H9 (cell line): ENCODE measurements at regions not wholly inside any gene's neighbourhood (a gene's known extent, or its start where the extent isn't known, plus 50 kb on each side); places are given as distances from the start of the nearest gene placed in this dataset.

Experiments
- DNase-seq: peaks from one replicate; pipeline ENCODE4 v3.0.0-alpha.2; 2017
- H2AFZ ChIP-seq: one replicate; pipeline ENCODE4 v1.6.1; 2013; ENCODE audit warnings: mild to moderate bottlenecking, low read length, control low read depth, moderate library complexity
- H2AK5ac ChIP-seq: 2 replicates; pipeline ENCODE4 v1.6.1; 2013; ENCODE audit warnings: low read length, control low read depth, mixed read lengths; ENCODE audit not compliant: insufficient read length
- H2BK120ac ChIP-seq: one replicate; pipeline ENCODE4 v1.6.1; 2013; ENCODE audit warnings: low read depth, mild to moderate bottlenecking, low read length, control low read depth, inconsistent platforms; ENCODE audit not compliant: poor library complexity, severe bottlenecking
- H2BK12ac ChIP-seq: 2 replicates; pipeline ENCODE4 v1.6.1; 2013; ENCODE audit warnings: low read length, control low read depth, mixed read lengths, low read depth; ENCODE audit not compliant: insufficient read length
- H2BK15ac ChIP-seq: 2 replicates; pipeline ENCODE4 v1.6.1; 2013; ENCODE audit warnings: low read depth, low read length, control low read depth
- H2BK20ac ChIP-seq: one replicate; pipeline ENCODE4 v1.6.1; 2013; ENCODE audit warnings: low read depth, mild to moderate bottlenecking, low read length, control low read depth, inconsistent platforms; ENCODE audit not compliant: poor library complexity, severe bottlenecking
- H2BK5ac ChIP-seq: 2 replicates; pipeline ENCODE4 v1.6.1; 2013; ENCODE audit warnings: low read length, control low read depth, mixed read lengths; ENCODE audit not compliant: insufficient read length
- H3K14ac ChIP-seq: 2 replicates; pipeline ENCODE4 v1.6.1; 2013; ENCODE audit warnings: low read length, control low read depth; ENCODE audit not compliant: insufficient read depth
- H3K18ac ChIP-seq: 2 replicates; pipeline ENCODE4 v1.6.1; 2013; ENCODE audit warnings: low read depth, mild to moderate bottlenecking, mixed read lengths, low read length, control low read depth; ENCODE audit not compliant: insufficient read length
- H3K23ac ChIP-seq: 2 replicates; pipeline ENCODE4 v1.6.1; 2013; ENCODE audit warnings: low read length, control low read depth, mixed read lengths, low read depth; ENCODE audit not compliant: insufficient read length
- H3K23me2 ChIP-seq: 2 replicates; pipeline ENCODE4 v1.6.1; 2013; ENCODE audit warnings: low read depth, mild to moderate bottlenecking, mixed read lengths, low read length, control low read depth; ENCODE audit not compliant: insufficient read length, poor library complexity, severe bottlenecking
- H3K27ac ChIP-seq: 2 replicates; pipeline ENCODE4 v1.5.1; 2013; ENCODE audit warnings: low read length, control low read depth, mixed read lengths, low read depth; ENCODE audit not compliant: insufficient read length
- H3K27me3 ChIP-seq: 2 replicates; pipeline ENCODE4 v1.6.1; 2013; ENCODE audit warnings: low read length, control low read depth, inconsistent platforms; ENCODE audit not compliant: insufficient read depth
- H3K4ac ChIP-seq: 2 replicates; pipeline ENCODE4 v1.6.1; 2013; ENCODE audit warnings: low read depth, mild to moderate bottlenecking, control low read depth, inconsistent platforms, low read length, moderate library complexity
- H3K4me1 ChIP-seq: 2 replicates; pipeline ENCODE4 v1.6.1; 2013; ENCODE audit warnings: low read length, control low read depth, inconsistent platforms; ENCODE audit not compliant: insufficient read depth
- H3K4me2 ChIP-seq: 2 replicates; pipeline ENCODE4 v1.6.1; 2013; ENCODE audit warnings: low read length, control low read depth, mixed read lengths; ENCODE audit not compliant: insufficient read length, insufficient read depth
- H3K56ac ChIP-seq: 2 replicates; pipeline ENCODE4 v1.6.1; 2013; ENCODE audit warnings: low read depth, mild to moderate bottlenecking, mixed read lengths, low read length, control low read depth; ENCODE audit not compliant: insufficient read length
- H3K79me1 ChIP-seq: 2 replicates; pipeline ENCODE4 v1.6.1; 2013; ENCODE audit warnings: low read depth, mild to moderate bottlenecking, moderate library complexity, low read length, control low read depth, inconsistent platforms; ENCODE audit not compliant: insufficient read depth, poor library complexity, severe bottlenecking
- H3K79me2 ChIP-seq: 2 replicates; pipeline ENCODE4 v1.6.1; 2013; ENCODE audit warnings: low read length, control low read depth, inconsistent platforms; ENCODE audit not compliant: insufficient read depth
- H3K9ac ChIP-seq: 2 replicates; pipeline ENCODE4 v1.6.1; 2013; ENCODE audit warnings: low read length, control low read depth, mixed read lengths; ENCODE audit not compliant: insufficient read length; ENCODE audit errors: extremely low read depth
- H3K9me3 ChIP-seq: one replicate; pipeline ENCODE4 v1.6.1; 2013; ENCODE audit warnings: low read depth, low read length, inconsistent platforms; ENCODE audit not compliant: control insufficient read depth
- H3T11ph ChIP-seq: one replicate; pipeline ENCODE4 v1.6.1; 2013; ENCODE audit warnings: mild to moderate bottlenecking, low read length, control low read depth, inconsistent platforms
- H4K20me1 ChIP-seq: one replicate; pipeline ENCODE4 v1.6.1; 2013; ENCODE audit not compliant: control insufficient read depth, insufficient read length, insufficient read depth
- H4K5ac ChIP-seq: 2 replicates; pipeline ENCODE4 v1.6.1; 2013; ENCODE audit warnings: low read depth, mild to moderate bottlenecking, mixed read lengths, low read length, control low read depth; ENCODE audit not compliant: insufficient read length
- H4K8ac ChIP-seq: replicated peaks from 2 replicates; pipeline ENCODE4 v1.6.1; 2013; ENCODE audit warnings: low read length, control low read depth, mixed read lengths, low read depth; ENCODE audit not compliant: insufficient read length
- H4K91ac ChIP-seq: 2 replicates; pipeline ENCODE4 v1.6.1; 2013; ENCODE audit warnings: low read depth, mild to moderate bottlenecking, moderate library complexity, mixed read lengths, low read length, control low read depth; ENCODE audit not compliant: insufficient read length
- H3K27ac Mint-ChIP-seq, 3 experiments: 2 replicates in 2 of 3; 3 replicates in 1 of 3; pipeline ENCODE4 v1.8.0; 2020 to 2021; ENCODE audit warnings: mixed read lengths in 3 of 3, mild to moderate bottlenecking in 1 of 3, moderate library complexity in 1 of 3
- H3K27me3 Mint-ChIP-seq: 2 replicates; pipeline ENCODE4 v1.8.0; 2021; ENCODE audit warnings: low read depth, mild to moderate bottlenecking, moderate library complexity, mixed read lengths
- H3K36me3 Mint-ChIP-seq, 3 experiments: 2 replicates in 2 of 3; 3 replicates in 1 of 3; pipeline ENCODE4 v1.8.0; 2020 to 2021; ENCODE audit warnings: low read depth in 3 of 3, mixed read lengths in 3 of 3; ENCODE audit not compliant: insufficient read depth in 1 of 3
- H3K4me1 Mint-ChIP-seq, 2 experiments: 2 replicates each; pipeline ENCODE4 v1.8.0; 2020; ENCODE audit warnings: mixed read lengths in 2 of 2
- H3K4me3 Mint-ChIP-seq, 2 experiments: 2 replicates in 1 of 2; 3 replicates in 1 of 2; pipeline ENCODE4 v1.8.0; 2020 to 2021; ENCODE audit warnings: mild to moderate bottlenecking in 2 of 2, mixed read lengths in 2 of 2, moderate library complexity in 1 of 2
- H3K9me3 Mint-ChIP-seq, 2 experiments: 2 replicates in 1 of 2; 3 replicates in 1 of 2; pipeline ENCODE4 v1.8.0; 2020; ENCODE audit warnings: mild to moderate bottlenecking in 2 of 2, mixed read lengths in 2 of 2, moderate library complexity in 1 of 2
- WGBS: extraction: QIAGEN DNeasy Blood & Tissue Kit; methylation state at CpG from one replicate; pipeline ENCODE4 v1.1.7; 2013; ENCODE audit warnings: missing lambda C conversion rate, low lambda C conversion rate, mixed read lengths; ENCODE audit not compliant: insufficient read length; ENCODE audit errors: extremely low coverage; 5-methylcytosine and 5-hydroxymethylcytosine counted together
- TF ChIP-seq, protein P1 (sequence below): fragments of 200-600 bp; sonication (generic); conservative IDR thresholded peaks from 3 replicates; pipeline ENCODE4 v1.8.0; 2021; ENCODE audit warnings: antibody characterized with exemption, mild to moderate bottlenecking

DNA sequence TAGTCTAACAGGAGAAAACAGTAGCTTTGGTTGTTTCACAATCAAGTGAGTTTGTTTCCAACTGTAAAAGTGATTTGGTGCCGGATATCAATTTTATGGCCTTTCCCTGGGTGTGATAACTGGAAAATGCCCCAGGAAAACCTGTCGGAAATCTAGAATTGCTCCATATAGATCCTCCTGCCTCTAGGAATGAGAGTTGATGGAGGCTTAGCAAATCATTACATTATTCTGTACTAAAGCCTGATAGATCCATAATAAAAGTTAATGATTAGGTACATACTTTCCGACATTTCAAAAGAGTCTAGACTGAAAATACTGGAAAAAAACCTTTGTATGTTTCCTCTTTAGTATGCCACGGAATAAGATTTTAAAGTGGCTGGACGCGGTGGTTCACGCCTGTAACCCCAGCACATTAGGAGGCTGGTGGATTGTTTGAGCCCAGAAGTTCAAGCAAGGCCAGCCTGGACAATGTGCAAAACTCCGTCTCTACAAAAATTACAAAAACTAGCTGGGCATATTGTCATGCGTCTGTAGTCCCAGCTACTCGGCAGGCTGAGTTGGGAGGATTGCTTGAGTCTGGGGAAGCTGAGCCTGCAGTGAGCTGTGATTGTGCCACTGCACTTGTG is 70.0 kb upstream of the SLC45A1 start:
- H2BK5ac ChIP-seq = no peak overlapping the region
- H4K5ac ChIP-seq = no peak overlapping the region
- no peaks in the 10 kb centered on the region for H3K79me2 ChIP-seq
- no peaks in the 10 kb centered on the region; the same call in 1 of the 2 replicates for H3K4me1 ChIP-seq
- WGBS = no CpG with 5 or more reads among the region's 10 CpGs
- H4K8ac ChIP-seq = no peak overlapping the region
- no peak overlapping the region for H2BK12ac ChIP-seq
- H3K79me1 ChIP-seq = no peaks in the 10 kb centered on the region
- peaks cover 2 to 8% of the 10 kb centered on the region in 2 experiments; a peak in 3 of 4 replicates for H3K4me1 Mint-ChIP-seq
- no peak for DNase-seq
- H3K4me3 Mint-ChIP-seq = no peak overlapping the region
- TF ChIP-seq, protein P1, sequence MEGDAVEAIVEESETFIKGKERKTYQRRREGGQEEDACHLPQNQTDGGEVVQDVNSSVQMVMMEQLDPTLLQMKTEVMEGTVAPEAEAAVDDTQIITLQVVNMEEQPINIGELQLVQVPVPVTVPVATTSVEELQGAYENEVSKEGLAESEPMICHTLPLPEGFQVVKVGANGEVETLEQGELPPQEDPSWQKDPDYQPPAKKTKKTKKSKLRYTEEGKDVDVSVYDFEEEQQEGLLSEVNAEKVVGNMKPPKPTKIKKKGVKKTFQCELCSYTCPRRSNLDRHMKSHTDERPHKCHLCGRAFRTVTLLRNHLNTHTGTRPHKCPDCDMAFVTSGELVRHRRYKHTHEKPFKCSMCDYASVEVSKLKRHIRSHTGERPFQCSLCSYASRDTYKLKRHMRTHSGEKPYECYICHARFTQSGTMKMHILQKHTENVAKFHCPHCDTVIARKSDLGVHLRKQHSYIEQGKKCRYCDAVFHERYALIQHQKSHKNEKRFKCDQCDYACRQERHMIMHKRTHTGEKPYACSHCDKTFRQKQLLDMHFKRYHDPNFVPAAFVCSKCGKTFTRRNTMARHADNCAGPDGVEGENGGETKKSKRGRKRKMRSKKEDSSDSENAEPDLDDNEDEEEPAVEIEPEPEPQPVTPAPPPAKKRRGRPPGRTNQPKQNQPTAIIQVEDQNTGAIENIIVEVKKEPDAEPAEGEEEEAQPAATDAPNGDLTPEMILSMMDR = no peak
- H3K23ac ChIP-seq = no peak overlapping the region
- no peaks in the 10 kb centered on the region for H3K23me2 ChIP-seq
- H2AFZ ChIP-seq = no peak overlapping the region
- no peak overlapping the region for H3T11ph ChIP-seq
- no peak overlapping the region for H3K18ac ChIP-seq
- no peaks in the 10 kb centered on the region for H3K27me3 ChIP-seq
- no peak overlapping the region for H2BK120ac ChIP-seq
- no peak overlapping the region for H3K27ac Mint-ChIP-seq
- H2BK20ac ChIP-seq = no peak overlapping the region
- H4K91ac ChIP-seq = no peak overlapping the region
- no peak overlapping the region for H3K27ac ChIP-seq
- no peaks in the 10 kb centered on the region for H3K9me3 ChIP-seq
- H3K14ac ChIP-seq = no peak overlapping the region
- H3K4ac ChIP-seq = no peak overlapping the region
- no peak overlapping the region for H3K4me2 ChIP-seq
- no peaks in the 10 kb centered on the region for H3K27me3 Mint-ChIP-seq
- H2AK5ac ChIP-seq = no peak overlapping the region
- no peak overlapping the region for H3K56ac ChIP-seq
- no peaks in the 10 kb centered on the region for H3K36me3 Mint-ChIP-seq
- H3K9me3 Mint-ChIP-seq = no peaks in the 10 kb centered on the region
- H3K9ac ChIP-seq = no peak overlapping the region
- no peaks in the 10 kb centered on the region for H4K20me1 ChIP-seq
- H2BK15ac ChIP-seq = no peak overlapping the region
